GDM1 (cell line): ENCODE measurements at regions not wholly inside any gene's neighbourhood (a gene's known extent, or its start where the extent isn't known, plus 50 kb on each side); places are given as distances from the start of the nearest gene placed in this dataset.

Experiments used
- DNase-seq: peaks from one replicate; lab custom pipeline; 2025; lab: John Stamatoyannopoulos, UW

GRCh38 chr18:53644799-53645471 lies 579.5 kb downstream of the MBD2 start:
- DNase-seq: no peak

DNA sequence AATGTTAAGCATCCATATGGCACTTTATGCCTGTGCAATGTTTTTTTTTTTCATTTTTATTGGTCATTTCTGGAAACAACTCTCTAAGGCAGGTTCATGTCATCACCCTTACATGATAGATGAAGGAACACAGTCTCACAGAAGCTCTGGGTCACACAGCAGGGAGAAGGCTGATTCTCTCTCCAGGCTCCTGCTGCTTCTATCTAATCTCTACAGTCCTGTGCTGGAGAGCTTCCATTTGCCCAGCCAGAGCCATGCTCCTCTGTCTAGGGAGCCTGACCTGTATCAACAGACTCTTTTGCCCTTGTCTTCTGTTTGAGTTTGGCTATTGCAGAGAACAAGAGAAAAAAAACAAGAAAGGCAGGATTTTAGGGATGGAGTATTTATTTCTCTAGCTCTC lies 584.8 kb downstream of the MBD2 start:
- DNase-seq: no peak

DNA sequence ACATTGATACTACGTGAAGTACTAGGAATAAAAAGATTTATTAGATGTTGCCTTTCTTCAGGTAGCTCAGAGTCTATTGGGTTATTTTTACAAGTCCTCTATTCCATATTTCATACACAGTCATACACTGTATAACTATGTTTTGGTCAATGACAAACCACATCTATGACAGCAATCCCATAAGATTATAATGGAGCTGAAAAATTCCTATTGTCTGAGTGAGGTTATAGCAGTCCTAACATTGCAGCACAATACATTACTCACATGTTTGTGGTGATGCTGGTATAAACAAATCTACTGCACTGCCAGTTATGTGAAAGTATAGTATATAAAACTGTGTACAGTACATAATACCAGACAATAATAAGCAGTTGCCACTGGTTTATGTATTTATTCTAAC lies 595.1 kb downstream of the MBD2 start:
- no peak for DNase-seq

DNA sequence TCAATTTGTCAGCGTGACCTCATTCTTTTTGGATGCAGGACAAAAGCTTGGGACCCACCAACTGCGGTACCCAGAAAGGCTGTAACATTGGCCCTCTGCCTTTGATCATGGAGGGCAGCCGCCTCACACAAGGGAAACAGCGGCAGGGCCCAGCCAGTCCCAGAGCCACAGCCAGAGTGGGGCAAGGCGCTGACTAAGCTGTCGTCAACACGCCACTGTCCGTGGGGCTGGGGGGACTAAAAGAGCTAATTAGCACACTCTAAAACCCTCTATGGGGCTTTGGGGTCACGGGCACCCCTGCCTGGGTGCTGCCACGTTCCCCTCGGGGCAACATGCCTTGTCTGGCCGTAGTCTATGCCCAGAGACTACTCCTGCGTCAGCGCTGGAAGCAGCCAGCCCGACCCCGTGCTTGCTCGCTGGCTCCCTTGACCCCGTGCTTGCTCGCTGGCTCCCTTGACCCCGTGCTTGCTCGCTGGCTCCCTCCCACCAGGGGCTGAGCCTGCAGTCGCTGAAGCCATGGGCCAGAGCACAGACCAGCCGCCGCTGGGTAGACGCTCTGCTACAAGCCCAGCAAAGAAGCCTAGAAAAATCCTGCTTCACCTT lies 598.4 kb downstream of the MBD2 start:
- DNase-seq: no peak

DNA sequence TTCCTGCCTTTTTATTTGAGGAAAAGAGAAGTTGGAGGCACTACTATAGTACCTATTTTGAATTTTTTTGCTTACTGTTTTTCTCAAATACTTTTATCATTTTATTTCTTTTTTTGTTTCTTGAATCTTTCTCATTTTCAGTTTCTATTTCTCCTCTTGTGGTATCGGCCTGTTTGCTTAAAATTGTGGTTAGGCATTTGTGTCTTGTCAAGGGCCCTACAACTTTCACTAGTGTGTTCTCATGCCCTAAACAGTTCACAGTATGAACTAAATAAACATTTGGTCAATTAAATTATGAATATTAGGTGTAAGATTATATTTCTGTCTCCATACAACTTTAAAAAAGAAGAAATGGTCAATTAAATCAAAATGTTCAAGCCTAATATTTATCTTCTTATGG lies 613.5 kb downstream of the MBD2 start:
- DNase-seq: no peak

- no peak for DNase-seq
These were observed 617.7 kb downstream of the MBD2 start for GRCh38 chr18:53606792-53607191.

DNA sequence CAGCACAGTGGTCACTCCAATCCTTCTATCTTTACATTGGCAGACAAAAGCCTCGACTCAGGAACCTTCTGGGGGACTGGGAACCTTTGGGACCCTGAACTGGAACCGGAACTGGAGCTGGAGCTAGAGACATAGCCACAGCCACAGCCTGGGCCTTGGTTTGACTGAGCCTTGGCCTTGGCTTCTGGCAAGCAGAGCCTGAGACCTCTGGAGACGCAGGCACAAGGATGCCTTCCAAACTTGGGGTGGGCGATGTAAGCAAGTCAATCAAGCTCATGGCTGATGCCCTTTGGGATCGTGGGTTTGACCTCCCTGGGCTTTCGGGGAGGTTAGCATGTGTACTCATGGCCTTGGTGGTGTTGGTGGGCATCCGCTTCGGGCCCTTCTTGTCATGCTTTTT lies 619.3 kb downstream of the MBD2 start:
- no peak for DNase-seq

GRCh38 chr18:53603276-53603675 lies 621.2 kb downstream of the MBD2 start:
- DNase-seq: no peak

DNA sequence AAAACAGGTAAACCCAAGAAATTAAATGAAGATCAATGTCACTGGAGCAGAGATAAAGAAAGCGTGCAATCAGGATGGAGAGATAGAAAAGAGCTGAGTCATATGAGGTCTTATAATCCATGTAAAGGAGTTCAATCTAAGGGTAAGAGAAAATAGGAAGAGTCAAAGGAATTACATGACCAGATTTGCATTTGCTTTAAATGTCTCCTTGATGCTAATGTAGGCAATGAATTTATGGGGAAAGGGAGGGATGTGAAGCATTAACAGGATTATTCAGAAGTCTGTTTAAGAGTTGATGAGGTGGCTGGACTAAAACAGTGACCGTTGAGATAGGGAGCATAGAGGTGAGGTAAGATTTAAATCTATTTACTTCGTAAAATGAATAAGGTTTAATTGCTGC lies 623.1 kb downstream of the MBD2 start:
- no peak for DNase-seq

GRCh38 chr18:53586923-53587322 lies 637.5 kb downstream of the MBD2 start:
- DNase-seq: no peak
